ENCODE measurements at regions not wholly inside any gene's neighbourhood (a gene's known extent, or its start where the extent isn't known, plus 50 kb on each side); places are given as distances from the start of the nearest gene placed in this dataset.
A peak's percentile ranks its signal among the peaks of the same experiment; 100 is the strongest.

DNA sequence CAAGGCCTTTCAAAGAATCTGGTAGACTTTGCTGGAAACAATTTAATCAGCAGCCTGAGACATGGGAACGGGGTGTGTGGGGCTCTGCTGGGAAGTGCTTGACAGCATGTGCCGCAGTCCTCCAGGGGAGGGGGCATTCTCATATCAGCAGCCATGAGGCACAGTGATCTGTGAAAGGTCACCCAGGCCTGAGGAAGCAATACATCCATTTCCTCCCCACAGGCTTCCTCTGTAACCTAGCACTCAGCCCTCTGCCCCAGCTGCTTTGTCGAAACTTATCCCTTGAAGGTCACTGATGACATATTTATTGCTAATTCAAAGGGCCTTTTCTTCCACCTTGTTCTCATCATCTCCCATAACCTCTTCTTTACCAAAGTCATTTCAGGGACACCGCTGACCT, 103.3 kb downstream of the TNFAIP3 start:
- intact Hi-C loops (cut with DNase I; ENCODE audit: low total_unique reads), result no loop called here
- DNase-seq, result no peak

GRCh38 chr6:137973201-137973600, 106.1 kb downstream of the TNFAIP3 start:
- intact Hi-C loops (cut with DNase I; ENCODE audit: low total_unique reads), result no loop called here

More for the DNA sequence above, 103.3 kb downstream of the TNFAIP3 start:
- TF ChIP-seq, protein P1, sequence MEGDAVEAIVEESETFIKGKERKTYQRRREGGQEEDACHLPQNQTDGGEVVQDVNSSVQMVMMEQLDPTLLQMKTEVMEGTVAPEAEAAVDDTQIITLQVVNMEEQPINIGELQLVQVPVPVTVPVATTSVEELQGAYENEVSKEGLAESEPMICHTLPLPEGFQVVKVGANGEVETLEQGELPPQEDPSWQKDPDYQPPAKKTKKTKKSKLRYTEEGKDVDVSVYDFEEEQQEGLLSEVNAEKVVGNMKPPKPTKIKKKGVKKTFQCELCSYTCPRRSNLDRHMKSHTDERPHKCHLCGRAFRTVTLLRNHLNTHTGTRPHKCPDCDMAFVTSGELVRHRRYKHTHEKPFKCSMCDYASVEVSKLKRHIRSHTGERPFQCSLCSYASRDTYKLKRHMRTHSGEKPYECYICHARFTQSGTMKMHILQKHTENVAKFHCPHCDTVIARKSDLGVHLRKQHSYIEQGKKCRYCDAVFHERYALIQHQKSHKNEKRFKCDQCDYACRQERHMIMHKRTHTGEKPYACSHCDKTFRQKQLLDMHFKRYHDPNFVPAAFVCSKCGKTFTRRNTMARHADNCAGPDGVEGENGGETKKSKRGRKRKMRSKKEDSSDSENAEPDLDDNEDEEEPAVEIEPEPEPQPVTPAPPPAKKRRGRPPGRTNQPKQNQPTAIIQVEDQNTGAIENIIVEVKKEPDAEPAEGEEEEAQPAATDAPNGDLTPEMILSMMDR (IDR thresholded peaks at IDR 0.05), result no peak
- TF ChIP-seq EP300 (IDR thresholded peaks at IDR 0.05), result no peak
- TF ChIP-seq POLR2AphosphoS5 (IDR thresholded peaks at IDR 0.05), result no peak
- TF ChIP-seq POLR2A (IDR thresholded peaks at IDR 0.05), result no peak
- 69 to 80% (median 79%) methylated on average over 4 of the region's 4 CpGs for WGBS, 5 donors
- H3K4me1 ChIP-seq, result peaks cover 0 to 23% (median 0%) of the 10 kb centered on the region in 4 donors
- no peak overlapping the region for H3K27ac ChIP-seq
- H3K27me3 ChIP-seq, result no peaks in the 10 kb centered on the region
- no peaks in the 10 kb centered on the region for H3K9me3 ChIP-seq
- no peaks in the 10 kb centered on the region for H3K36me3 ChIP-seq
- H3K4me3 ChIP-seq, result no peak overlapping the region

GRCh38 chr6:137975188-137975940, 108.3 kb downstream of the TNFAIP3 start:
- peak in 1 of 2 donors; percentile 49 for DNase-seq

More at GRCh38 chr6:137973201-137973600, 106.1 kb downstream of the TNFAIP3 start:
- no peak overlapping the region for H3K4me3 ChIP-seq
- H3K36me3 ChIP-seq, result no peaks in the 10 kb centered on the region
- H3K27me3 ChIP-seq, result no peaks in the 10 kb centered on the region
- peaks cover 0 to 31% (median 0%) of the 10 kb centered on the region in 4 donors for H3K4me1 ChIP-seq
- no peaks in the 10 kb centered on the region for H3K9me3 ChIP-seq
- H3K27ac ChIP-seq, result no peak overlapping the region
- no peak for DNase-seq
- WGBS, 5 donors, result 82 to 92% (median 87%) methylated on average over 4 of the region's 4 CpGs
- no peak for TF ChIP-seq POLR2AphosphoS5 (IDR thresholded peaks at IDR 0.05)
- TF ChIP-seq POLR2A (IDR thresholded peaks at IDR 0.05), result no peak
- TF ChIP-seq, protein P1 (IDR thresholded peaks at IDR 0.05), result no peak
- no peak for TF ChIP-seq EP300 (IDR thresholded peaks at IDR 0.05)

DNA sequence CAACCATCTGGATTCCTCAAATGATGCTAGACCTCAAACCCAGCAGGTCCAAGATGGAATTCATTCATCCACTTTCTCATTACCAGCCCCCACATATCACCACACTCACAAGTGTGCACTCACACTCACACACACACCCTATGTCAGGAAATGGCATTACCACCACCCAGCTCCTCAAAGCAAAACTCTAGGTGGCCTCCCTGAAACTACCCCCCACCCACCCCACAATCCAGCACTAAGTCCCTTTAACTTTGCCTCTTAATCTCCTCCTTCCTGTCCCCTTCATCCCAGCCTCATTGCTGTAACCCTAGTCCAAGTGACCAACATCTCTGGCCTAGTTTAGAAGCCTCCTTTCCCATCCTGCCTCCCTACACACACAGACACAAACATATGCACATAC, 109.4 kb downstream of the TNFAIP3 start:
- H3K27ac ChIP-seq, result peak overlapping the region in 1 of 5 donors; percentile 12
- intact Hi-C loops (cut with DNase I; ENCODE audit: low total_unique reads), result no loop called here
- H3K36me3 ChIP-seq, result no peaks in the 10 kb centered on the region
- H3K27me3 ChIP-seq, result no peaks in the 10 kb centered on the region
- TF ChIP-seq POLR2AphosphoS5 (IDR thresholded peaks at IDR 0.05) (no peak), POLR2A (IDR thresholded peaks at IDR 0.05) (no peak), EP300 (IDR thresholded peaks at IDR 0.05) (no peak)
- TF ChIP-seq, protein P1 (IDR thresholded peaks at IDR 0.05), result no peak
- peaks cover 0 to 29% (median 0%) of the 10 kb centered on the region in 4 donors for H3K4me1 ChIP-seq
- H3K9me3 ChIP-seq, result no peaks in the 10 kb centered on the region
- DNase-seq, result no peak
- no peak overlapping the region for H3K4me3 ChIP-seq

More at GRCh38 chr6:137975188-137975940, 108.3 kb downstream of the TNFAIP3 start:
- no peaks in the 10 kb centered on the region for H3K27me3 ChIP-seq
- H3K27ac ChIP-seq, result peak overlapping the region in 3 of 5 donors; percentile 0 to 38 (median 22)
- H3K36me3 ChIP-seq, result no peaks in the 10 kb centered on the region
- intact Hi-C loops (cut with DNase I; ENCODE audit: low total_unique reads), result no loop called here
- no peaks in the 10 kb centered on the region for H3K9me3 ChIP-seq
- H3K4me3 ChIP-seq, result no peak overlapping the region
- peaks cover 0 to 29% (median 0%) of the 10 kb centered on the region in 4 donors for H3K4me1 ChIP-seq
- 28 to 40% (median 36%) methylated on average over 6 of the region's 6 CpGs for WGBS, 5 donors
- TF ChIP-seq POLR2AphosphoS5 (IDR thresholded peaks at IDR 0.05) (no peak), EP300 (IDR thresholded peaks at IDR 0.05) (no peak)
- TF ChIP-seq, protein P1 (IDR thresholded peaks at IDR 0.05), result peak in 3 of 7 experiments; percentile 6 to 26 (median 18)

Measured in stomach (tissue), 8 donors.